HEK293T (cell line): ENCODE measurements at regions not wholly inside any gene's neighbourhood (a gene's known extent, or its start where the extent isn't known, plus 50 kb on each side); places are given as distances from the start of the nearest gene placed in this dataset.

Source experiments
- ARNT ChIP-seq: fragments of 450-650 bp; IDR thresholded peaks from 2 replicates; pipeline ENCODE4 v1.6.1; 2017; ENCODE audit warnings: mild to moderate bottlenecking
- BHLHE40 ChIP-seq: fragments of 450-650 bp; IDR thresholded peaks from 2 replicates; pipeline ENCODE4 v1.6.1; 2016; ENCODE audit warnings: mild to moderate bottlenecking, moderate library complexity, borderline replicate concordance
- FOXA1 ChIP-seq: fragments of 450-650 bp; IDR thresholded peaks from 2 replicates; pipeline ENCODE4 v1.6.1; 2016; ENCODE audit warnings: mild to moderate bottlenecking
- FOXK2 ChIP-seq: fragments of 450-650 bp; IDR thresholded peaks from 2 replicates; pipeline ENCODE4 v1.6.1; 2016; ENCODE audit warnings: mild to moderate bottlenecking
- FOXM1 ChIP-seq: fragments of 450-650 bp; IDR thresholded peaks from 2 replicates; pipeline ENCODE4 v1.6.1; 2017; ENCODE audit warnings: mild to moderate bottlenecking, borderline replicate concordance
- HDGF ChIP-seq: fragments of 450-650 bp; IDR thresholded peaks from 2 replicates; pipeline ENCODE4 v1.6.1; 2017; ENCODE audit warnings: antibody characterized with exemption, borderline replicate concordance
- NFRKB ChIP-seq: fragments of 450-650 bp; IDR thresholded peaks from 2 replicates; pipeline ENCODE4 v1.6.1; 2016; ENCODE audit warnings: mild to moderate bottlenecking, moderate library complexity
- SP1 ChIP-seq: fragments of 450-650 bp; IDR thresholded peaks from 2 replicates; pipeline ENCODE4 v1.6.1; 2017
- SUZ12 ChIP-seq: fragments of 450-650 bp; IDR thresholded peaks from 2 replicates; pipeline ENCODE4 v1.6.1; 2016; ENCODE audit warnings: mild to moderate bottlenecking
- TARDBP ChIP-seq: fragments of 450-650 bp; IDR thresholded peaks from 2 replicates; pipeline ENCODE4 v1.6.1; 2016
- ZNF384 ChIP-seq: fragments of 450-650 bp; IDR thresholded peaks from 2 replicates; pipeline ENCODE4 v1.6.1; 2016
- TF ChIP-seq, protein P1 (sequence below): fragments of 450-650 bp; IDR thresholded peaks from 2 replicates; pipeline ENCODE4 v1.6.1; 2016

DNA sequence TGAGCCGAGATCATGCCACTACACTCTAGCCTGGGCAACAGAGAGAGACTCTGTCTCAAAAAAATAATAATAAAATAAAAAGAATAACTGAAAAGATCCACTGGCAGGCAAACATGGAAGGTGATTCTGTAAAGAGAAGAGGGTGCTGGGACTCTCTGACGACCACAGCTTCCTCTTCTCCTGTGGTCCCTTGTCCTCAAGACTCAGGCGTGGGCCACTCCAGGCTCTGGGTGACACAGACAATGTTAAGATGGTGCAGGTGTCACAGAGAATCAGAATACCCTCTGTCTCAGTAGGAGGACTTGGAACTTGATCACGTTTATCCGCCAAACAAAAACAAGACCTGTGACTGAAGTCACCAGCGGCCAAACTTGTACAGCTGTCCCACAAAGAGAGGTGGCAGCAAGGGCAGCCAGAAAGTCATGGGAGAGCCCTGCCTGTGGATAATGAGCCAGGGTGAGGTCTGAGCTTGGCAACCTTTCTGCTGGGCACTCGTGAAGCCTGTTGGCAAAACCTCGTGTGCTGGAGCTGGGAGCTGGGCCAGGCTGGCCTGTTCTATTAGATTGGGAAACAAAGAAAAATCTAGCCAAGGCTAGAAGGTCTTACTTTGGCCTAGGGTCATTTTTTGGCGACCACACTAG, 76.4 kb upstream of the ITGA6 start:
- TF ChIP-seq SP1, result no peak
- TF ChIP-seq ARNT, result no peak
- TF ChIP-seq NFRKB, result no peak
- TF ChIP-seq, protein P1, sequence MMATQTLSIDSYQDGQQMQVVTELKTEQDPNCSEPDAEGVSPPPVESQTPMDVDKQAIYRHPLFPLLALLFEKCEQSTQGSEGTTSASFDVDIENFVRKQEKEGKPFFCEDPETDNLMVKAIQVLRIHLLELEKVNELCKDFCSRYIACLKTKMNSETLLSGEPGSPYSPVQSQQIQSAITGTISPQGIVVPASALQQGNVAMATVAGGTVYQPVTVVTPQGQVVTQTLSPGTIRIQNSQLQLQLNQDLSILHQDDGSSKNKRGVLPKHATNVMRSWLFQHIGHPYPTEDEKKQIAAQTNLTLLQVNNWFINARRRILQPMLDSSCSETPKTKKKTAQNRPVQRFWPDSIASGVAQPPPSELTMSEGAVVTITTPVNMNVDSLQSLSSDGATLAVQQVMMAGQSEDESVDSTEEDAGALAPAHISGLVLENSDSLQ, result no peak
- TF ChIP-seq BHLHE40, result no peak
- no peak for TF ChIP-seq ZNF384
- TF ChIP-seq FOXA1, result no peak
- TF ChIP-seq FOXM1, result no peak
- no peak for TF ChIP-seq FOXK2
- no peak for TF ChIP-seq HDGF
- no peak for TF ChIP-seq TARDBP
- TF ChIP-seq SUZ12, result no peak
